CD4-positive, alpha-beta T cell (primary cell): ENCODE measurements at regions not wholly inside any gene's neighbourhood (a gene's known extent, or its start where the extent isn't known, plus 50 kb on each side); places are given as distances from the start of the nearest gene placed in this dataset.

Source experiments
- ATAC-seq: fragments of 200-7000 bp; cut with Tn5 transposase; one replicate; pipeline ENCODE4 v1.10.0; 2022; ENCODE audit warnings: mild to moderate bottlenecking; ENCODE audit not compliant: poor library complexity
- CTCF ChIA-PET: fragments of 350-600 bp; sonication (Branson Sonifier 250); formaldehyde crosslinking; loops from one replicate; lab custom pipeline; 2021; ENCODE audit warnings: antibody characterized with exemption, inconsistent platforms; lab: Charles Lee
- POLR2A ChIA-PET: fragments of 350-600 bp; sonication (Branson Sonifier 250); formaldehyde crosslinking; loops from one replicate; lab custom pipeline; 2021; ENCODE audit warnings: antibody characterized with exemption, inconsistent platforms; lab: Charles Lee
- DNase-seq, 14 experiments: peaks; one replicate each; pipeline ENCODE4 v3.0.0-alpha.2; 2013 to 2020; ENCODE audit warnings: mixed read lengths in 2 of 14
- H3K27ac ChIP-seq, 2 donors: one replicate each; pipeline versions ENCODE4 v1.5.1 to v1.7.0; 2013; ENCODE audit warnings: low read length in 2 of 2, low read depth in 1 of 2, mild to moderate bottlenecking in 1 of 2
- H3K27me3 ChIP-seq, 2 experiments: 1 replicate in 1 of 2; 2 replicates in 1 of 2; pipeline versions ENCODE4 v1.6.1 to v1.7.0; 2013; ENCODE audit warnings: low read length in 2 of 2, control low read depth in 1 of 2, mild to moderate bottlenecking in 1 of 2, moderate library complexity in 1 of 2; ENCODE audit not compliant: insufficient read depth in 2 of 2, control insufficient read depth in 1 of 2
- H3K36me3 ChIP-seq: one replicate; pipeline ENCODE4 v1.6.1; 2013; ENCODE audit warnings: low read length, control low read depth; ENCODE audit not compliant: insufficient read depth
- H3K4me1 ChIP-seq: one replicate; pipeline ENCODE4 v1.6.1; 2013; ENCODE audit warnings: low read length, control low read depth; ENCODE audit not compliant: insufficient read depth
- H3K4me3 ChIP-seq: one replicate; pipeline ENCODE4 v1.5.1; 2013; ENCODE audit warnings: mild to moderate bottlenecking, low read length, moderate library complexity
- H3K9me3 ChIP-seq, 2 experiments: 1 replicate in 1 of 2; 2 replicates in 1 of 2; pipeline versions ENCODE4 v1.6.1 to v1.7.0; 2013; ENCODE audit warnings: low read length in 2 of 2, mild to moderate bottlenecking in 2 of 2, control low read depth in 1 of 2, moderate library complexity in 1 of 2; ENCODE audit not compliant: control insufficient read depth in 1 of 2, insufficient read depth in 1 of 2
- H3K27ac Mint-ChIP-seq: one replicate; pipeline ENCODE4 v1.8.0; 2020; ENCODE audit warnings: mixed read lengths
- H3K27me3 Mint-ChIP-seq: one replicate; pipeline ENCODE4 v1.8.0; 2021; ENCODE audit warnings: mixed read lengths
- H3K36me3 Mint-ChIP-seq: one replicate; pipeline ENCODE4 v1.8.0; 2021; ENCODE audit warnings: low read depth, mixed read lengths
- H3K4me1 Mint-ChIP-seq: one replicate; pipeline ENCODE4 v1.8.0; 2021; ENCODE audit warnings: low read depth, mixed read lengths
- H3K4me3 Mint-ChIP-seq: one replicate; pipeline ENCODE4 v1.8.0; 2020; ENCODE audit warnings: mild to moderate bottlenecking, mixed read lengths
- H3K9me3 Mint-ChIP-seq: one replicate; pipeline ENCODE4 v1.8.0; 2020; ENCODE audit warnings: mixed read lengths
- CTCF ChIP-seq: fragments of 200-600 bp; IDR thresholded peaks from one replicate; pipeline ENCODE4 v1.8.0; 2022; ENCODE audit warnings: antibody characterized with exemption, mild to moderate bottlenecking
- intact Hi-C, 2 experiments: fragments of 100-400 bp; cut with DNase I in 1 of 2; cut with micrococcal nuclease in 1 of 2; formaldehyde crosslinking; loops; one replicate each; pipeline versions ENCODE4 v1.15.1 to v1.9.0; 2023 to 2025; cut with DNase I, micrococcal nuclease

GRCh38 chr9:8252445-8252844 lies 452.9 kb upstream of the DMAC1 start:
- intact Hi-C loops: no loop called here
- Mint-ChIP-seq H3K9me3 (no peaks in the 10 kb centered on the region), H3K4me3 (no peak overlapping the region), H3K27ac (no peak overlapping the region), H3K36me3 (no peaks in the 10 kb centered on the region), H3K4me1 (no peaks in the 10 kb centered on the region), H3K27me3 (no peaks in the 10 kb centered on the region)
- Histone ChIP-seq H3K36me3 (no peaks in the 10 kb centered on the region), H3K9me3 (no peaks in the 10 kb centered on the region), H3K4me3 (no peak overlapping the region), H3K27ac (no peak overlapping the region), H3K4me1 (no peaks in the 10 kb centered on the region), H3K27me3 (no peaks in the 10 kb centered on the region)
- CTCF ChIA-PET: no interaction called here
- POLR2A ChIA-PET: no interaction called here
- DNase-seq (no peak), ATAC-seq (no peak)
- TF ChIP-seq CTCF: no peak

GRCh38 chr9:8251566-8251965 lies 452.0 kb upstream of the DMAC1 start:
- Histone ChIP-seq H3K36me3 (no peaks in the 10 kb centered on the region), H3K27me3 (no peaks in the 10 kb centered on the region), H3K4me1 (no peaks in the 10 kb centered on the region), H3K4me3 (no peak overlapping the region), H3K27ac (no peak overlapping the region), H3K9me3 (no peaks in the 10 kb centered on the region)
- H3K27ac Mint-ChIP-seq: no peak overlapping the region
- ATAC-seq (no peak), DNase-seq (no peak)
- no peaks in the 10 kb centered on the region for H3K9me3 Mint-ChIP-seq
- H3K36me3 Mint-ChIP-seq: no peaks in the 10 kb centered on the region
- intact Hi-C loops: no loop called here
- POLR2A ChIA-PET: no interaction called here
- H3K27me3 Mint-ChIP-seq: no peaks in the 10 kb centered on the region
- no peaks in the 10 kb centered on the region for H3K4me1 Mint-ChIP-seq
- CTCF ChIA-PET: no interaction called here
- H3K4me3 Mint-ChIP-seq: no peak overlapping the region
- no peak for TF ChIP-seq CTCF

- intact Hi-C loops: no loop called here
- ChIA-PET POLR2A (no interaction called here), CTCF (no interaction called here)
- Mint-ChIP-seq H3K27me3 (no peaks in the 10 kb centered on the region), H3K27ac (no peak overlapping the region), H3K4me3 (no peak overlapping the region), H3K9me3 (no peaks in the 10 kb centered on the region), H3K4me1 (no peaks in the 10 kb centered on the region), H3K36me3 (no peaks in the 10 kb centered on the region)
- no peak for DNase-seq
- H3K4me3 ChIP-seq: no peak overlapping the region
- no peaks in the 10 kb centered on the region for H3K27me3 ChIP-seq
- no peaks in the 10 kb centered on the region for H3K4me1 ChIP-seq
- H3K36me3 ChIP-seq: no peaks in the 10 kb centered on the region
- TF ChIP-seq CTCF: no peak
- H3K9me3 ChIP-seq: no peaks in the 10 kb centered on the region
- no peak for ATAC-seq
- H3K27ac ChIP-seq: no peak overlapping the region
These were observed 445.0 kb upstream of the DMAC1 start for GRCh38 chr9:8244505-8245092.
